Astrocyte (in vitro differentiated cells and primary cell): ENCODE measurements at regions not wholly inside any gene's neighbourhood (a gene's known extent, or its start where the extent isn't known, plus 50 kb on each side); places are given as distances from the start of the nearest gene placed in this dataset.

Experiments
- DNase-seq: peaks from one replicate; pipeline ENCODE4 v3.0.0-alpha.2; 2010; ENCODE audit warnings: low read depth
- FAIRE-seq: peaks from 2 replicates; lab custom pipeline; 2011; peaks lifted over from hg19 to GRCh38; lab: Jason Lieb, UNC
- H2AFZ ChIP-seq: 2 replicates; pipeline ENCODE4 v1.6.0; 2012; ENCODE audit warnings: low read depth, low read length, inconsistent platforms
- H3K27ac ChIP-seq: 2 replicates; pipeline ENCODE4 v1.5.1; 2011; ENCODE audit warnings: low read depth, low read length, inconsistent platforms
- H3K27me3 ChIP-seq: 2 replicates; pipeline ENCODE4 v1.6.0; 2011; ENCODE audit warnings: low read length, inconsistent platforms; ENCODE audit not compliant: insufficient read depth
- H3K36me3 ChIP-seq: 2 replicates; pipeline ENCODE4 v1.5.1; 2011; ENCODE audit warnings: low read length, inconsistent platforms; ENCODE audit not compliant: insufficient read depth
- H3K4me1 ChIP-seq: 2 replicates; pipeline ENCODE4 v1.5.1; 2011; ENCODE audit warnings: low read length, inconsistent platforms; ENCODE audit not compliant: insufficient read depth
- H3K4me2 ChIP-seq: 2 replicates; pipeline ENCODE4 v1.6.0; 2012; ENCODE audit warnings: low read length, inconsistent platforms
- H3K4me3 ChIP-seq: 2 replicates; pipeline ENCODE4 v1.5.1; 2011; ENCODE audit warnings: low read depth, mild to moderate bottlenecking, low read length, inconsistent platforms; ENCODE audit not compliant: insufficient read depth
- H3K79me2 ChIP-seq: 2 replicates; pipeline ENCODE4 v1.6.0; 2012; ENCODE audit warnings: mild to moderate bottlenecking, low read length, inconsistent platforms; ENCODE audit not compliant: insufficient read depth
- H3K9ac ChIP-seq: 2 replicates; pipeline ENCODE4 v1.6.0; 2012; ENCODE audit warnings: mild to moderate bottlenecking, low read length, inconsistent platforms
- H3K9me3 ChIP-seq: 2 replicates; pipeline ENCODE4 v1.5.1; 2012; ENCODE audit warnings: low read depth, mild to moderate bottlenecking, low read length, inconsistent platforms; ENCODE audit not compliant: insufficient read depth
- H4K20me1 ChIP-seq: 2 replicates; pipeline ENCODE4 v1.6.0; 2012; ENCODE audit warnings: low read length, inconsistent platforms; ENCODE audit not compliant: insufficient read depth
- H3K27ac Mint-ChIP-seq: one replicate; pipeline ENCODE4 v1.8.0; 2021; ENCODE audit warnings: mild to moderate bottlenecking, mixed read lengths; ENCODE audit not compliant: unreplicated experiment
- H3K27me3 Mint-ChIP-seq: one replicate; pipeline ENCODE4 v1.8.0; 2021; ENCODE audit warnings: low read depth, mixed read lengths; ENCODE audit not compliant: unreplicated experiment
- H3K36me3 Mint-ChIP-seq: one replicate; pipeline ENCODE4 v1.8.0; 2021; ENCODE audit warnings: low read depth, mixed read lengths; ENCODE audit not compliant: unreplicated experiment
- H3K4me1 Mint-ChIP-seq: one replicate; pipeline ENCODE4 v1.8.0; 2021; ENCODE audit warnings: low read depth, mixed read lengths; ENCODE audit not compliant: unreplicated experiment
- H3K4me3 Mint-ChIP-seq: one replicate; pipeline ENCODE4 v1.8.0; 2021; ENCODE audit warnings: mild to moderate bottlenecking, moderate library complexity, mixed read lengths; ENCODE audit not compliant: unreplicated experiment
- H3K9me3 Mint-ChIP-seq: one replicate; pipeline ENCODE4 v1.8.0; 2021; ENCODE audit warnings: mild to moderate bottlenecking, mixed read lengths; ENCODE audit not compliant: unreplicated experiment
- CTCF ChIP-seq: IDR thresholded peaks from 2 replicates; pipeline ENCODE4 v1.5.1; 2011; ENCODE audit warnings: low read depth, mild to moderate bottlenecking, inconsistent platforms, low read length, moderate library complexity; ENCODE audit not compliant: insufficient read depth
- EZH2 ChIP-seq: IDR thresholded peaks from 2 replicates; pipeline ENCODE4 v1.6.1; 2012; ENCODE audit warnings: mild to moderate bottlenecking, low read length, inconsistent platforms; ENCODE audit not compliant: insufficient read depth

- Histone ChIP-seq H3K9ac (no peak overlapping the region), H3K4me3 (no peak overlapping the region), H3K9me3 (no peaks in the 10 kb centered on the region), H3K36me3 (no peaks in the 10 kb centered on the region), H2AFZ (no peak overlapping the region), H3K4me2 (peak overlapping the region; percentile 35), H3K27me3 (no peaks in the 10 kb centered on the region), H4K20me1 (no peaks in the 10 kb centered on the region), H3K27ac (peak overlapping the region; percentile 23), H3K4me1 (peaks cover 3% of the 10 kb centered on the region), H3K79me2 (no peaks in the 10 kb centered on the region)
- Mint-ChIP-seq H3K36me3 (no peaks in the 10 kb centered on the region), H3K9me3 (no peaks in the 10 kb centered on the region), H3K27ac (no peak overlapping the region), H3K4me3 (no peak overlapping the region), H3K27me3 (no peaks in the 10 kb centered on the region), H3K4me1 (peaks cover 11% of the 10 kb centered on the region)
- TF ChIP-seq CTCF: no peak
- no peak for TF ChIP-seq EZH2
- no peak for DNase-seq
- no peak for FAIRE-seq
Measured at GRCh38 chr2:58484629-58485028, 243.5 kb upstream of the FANCL start.

GRCh38 chr2:58484221-58484620 lies 243.1 kb upstream of the FANCL start:
- Histone ChIP-seq H3K4me2 (peak overlapping the region; percentile 35), H2AFZ (no peak overlapping the region), H3K9ac (no peak overlapping the region), H4K20me1 (no peaks in the 10 kb centered on the region), H3K9me3 (no peaks in the 10 kb centered on the region), H3K4me1 (peaks cover 3% of the 10 kb centered on the region), H3K36me3 (no peaks in the 10 kb centered on the region), H3K27me3 (no peaks in the 10 kb centered on the region), H3K79me2 (no peaks in the 10 kb centered on the region), H3K27ac (peak overlapping the region; percentile 51), H3K4me3 (no peak overlapping the region)
- Mint-ChIP-seq H3K4me1 (peaks cover 11% of the 10 kb centered on the region), H3K27ac (no peak overlapping the region), H3K4me3 (no peak overlapping the region), H3K27me3 (no peaks in the 10 kb centered on the region), H3K9me3 (no peaks in the 10 kb centered on the region), H3K36me3 (no peaks in the 10 kb centered on the region)
- TF ChIP-seq EZH2: no peak
- TF ChIP-seq CTCF: no peak
- DNase-seq (peak; percentile 96), FAIRE-seq (no peak)

- Mint-ChIP-seq H3K9me3 (no peaks in the 10 kb centered on the region), H3K4me1 (peaks cover 11% of the 10 kb centered on the region), H3K27ac (no peak overlapping the region), H3K36me3 (no peaks in the 10 kb centered on the region), H3K4me3 (no peak overlapping the region), H3K27me3 (no peaks in the 10 kb centered on the region)
- peak overlapping the region; percentile 51 for H3K27ac ChIP-seq
- no peak for FAIRE-seq
- H3K36me3 ChIP-seq: no peaks in the 10 kb centered on the region
- peaks cover 3% of the 10 kb centered on the region for H3K4me1 ChIP-seq
- no peaks in the 10 kb centered on the region for H3K9me3 ChIP-seq
- H3K27me3 ChIP-seq: no peaks in the 10 kb centered on the region
- no peak overlapping the region for H3K4me3 ChIP-seq
- no peak for DNase-seq
- H3K4me2 ChIP-seq: no peak overlapping the region
- TF ChIP-seq EZH2 (no peak), CTCF (no peak)
- H3K79me2 ChIP-seq: no peaks in the 10 kb centered on the region
- no peak overlapping the region for H2AFZ ChIP-seq
- H3K9ac ChIP-seq: no peak overlapping the region
- no peaks in the 10 kb centered on the region for H4K20me1 ChIP-seq
Measured at GRCh38 chr2:58483307-58483706, 242.2 kb upstream of the FANCL start.
